NCI-H69 (cell line): ENCODE measurements at regions not wholly inside any gene's neighbourhood (a gene's known extent, or its start where the extent isn't known, plus 50 kb on each side); places are given as distances from the start of the nearest gene placed in this dataset.
"Not testable (repeated sequence)": the region's sequence is repeated elsewhere in the genome, so short reads cannot be mapped to it uniquely, and the experiment has no call there.

Source experiments
- DNase-seq: peaks from one replicate; lab custom pipeline; 2025; lab: John Stamatoyannopoulos, UW

DNA sequence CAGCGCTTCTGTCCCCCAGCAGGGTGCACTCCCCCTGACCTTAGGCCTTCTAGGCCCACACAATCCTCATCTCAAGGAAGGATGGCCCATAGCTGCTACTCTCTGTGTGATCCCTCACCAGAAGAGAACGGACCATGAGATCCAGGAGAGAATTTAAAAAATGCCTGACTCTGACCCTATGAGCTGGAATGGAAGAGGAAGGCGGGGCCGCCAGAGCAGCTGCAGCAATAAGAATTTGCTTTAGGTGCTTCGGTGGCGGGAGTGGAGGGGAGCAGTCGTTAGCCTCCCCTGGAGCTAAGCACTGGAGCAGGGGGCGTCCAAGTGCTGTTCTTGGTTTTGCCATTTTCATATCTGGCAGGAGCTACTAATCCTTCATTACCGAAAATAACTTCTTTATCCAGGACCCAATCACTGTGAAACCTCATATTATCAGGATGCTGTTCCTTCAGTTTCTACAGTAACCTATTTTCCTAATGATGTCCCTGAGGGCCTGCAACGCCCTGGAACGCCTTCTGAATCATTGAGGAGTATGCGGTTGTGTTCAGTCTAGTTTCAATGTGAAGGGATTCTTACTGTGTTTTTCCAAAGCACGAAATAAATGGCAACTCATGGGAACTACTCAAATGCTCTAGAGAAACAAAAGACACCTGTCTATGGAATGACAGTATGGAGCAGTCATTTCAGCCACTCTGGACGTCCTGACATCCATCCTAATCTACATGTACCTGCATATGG lies 105.1 kb upstream of the SIX2 start:
- no peak for DNase-seq

DNA sequence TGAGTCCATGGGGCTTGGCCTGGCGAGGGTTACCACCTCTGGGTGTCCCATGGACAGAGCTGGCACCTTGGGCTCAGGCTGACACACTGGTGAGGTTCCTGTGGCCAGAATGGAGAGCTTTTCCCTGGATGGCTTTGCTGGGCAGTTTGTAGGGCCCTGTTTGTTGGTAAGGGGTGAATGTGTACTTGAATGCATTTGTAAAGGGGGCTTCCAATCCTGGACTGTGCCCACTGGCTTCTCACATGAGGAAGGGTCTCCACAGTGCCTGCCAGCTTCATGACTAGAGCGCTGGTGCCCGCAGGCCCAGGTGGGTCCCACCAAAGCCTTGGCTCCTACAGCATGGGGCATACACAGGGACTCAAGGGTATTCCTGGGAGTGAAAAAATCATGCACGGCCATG lies 103.5 kb upstream of the SIX2 start:
- DNase-seq: no peak

DNA sequence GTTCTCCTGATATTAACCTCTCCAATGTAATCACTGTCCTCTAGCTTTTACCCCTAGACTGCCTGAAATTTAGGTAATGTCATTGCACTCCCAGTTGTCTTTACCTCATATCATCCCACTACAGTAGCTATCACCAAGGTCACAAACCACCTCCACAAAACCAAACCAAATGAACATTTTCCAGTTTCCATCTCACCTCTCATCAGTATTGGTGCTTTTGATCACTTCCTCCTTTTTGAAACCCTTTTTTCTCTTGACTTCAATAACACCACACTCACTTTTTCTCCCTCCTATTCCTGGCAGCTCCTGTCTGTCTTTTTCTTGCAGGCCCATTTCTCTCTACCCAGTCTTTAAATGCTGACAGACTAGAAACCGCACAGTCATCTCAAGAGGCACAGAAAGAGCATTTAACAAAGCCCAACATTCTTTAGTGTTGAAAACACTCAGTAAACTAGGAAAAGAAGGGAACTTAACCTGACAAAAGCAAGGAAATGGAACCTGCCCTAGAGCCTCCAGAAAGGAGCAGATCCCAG lies 95.9 kb upstream of the SIX2 start:
- no peak for DNase-seq

DNA sequence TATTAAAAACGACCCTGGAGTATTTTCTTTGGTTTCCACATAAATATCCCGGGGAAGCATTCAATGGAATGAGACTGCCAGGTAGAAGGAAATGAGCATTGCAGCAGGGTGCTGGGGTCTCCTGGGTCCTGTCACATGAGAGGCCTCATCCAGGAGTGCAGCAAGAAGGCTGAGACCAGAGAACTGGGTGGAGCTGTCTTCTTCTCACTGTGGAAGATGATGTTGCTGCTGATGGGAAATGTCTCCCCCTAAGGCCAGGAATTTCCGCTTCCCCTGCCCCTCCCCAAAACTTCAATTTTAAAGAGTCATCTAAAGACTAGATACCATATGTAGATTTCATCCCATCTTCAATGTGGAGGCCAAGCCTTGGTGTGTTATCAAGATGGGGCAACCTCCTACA lies 95.2 kb upstream of the SIX2 start:
- DNase-seq: no peak

DNA sequence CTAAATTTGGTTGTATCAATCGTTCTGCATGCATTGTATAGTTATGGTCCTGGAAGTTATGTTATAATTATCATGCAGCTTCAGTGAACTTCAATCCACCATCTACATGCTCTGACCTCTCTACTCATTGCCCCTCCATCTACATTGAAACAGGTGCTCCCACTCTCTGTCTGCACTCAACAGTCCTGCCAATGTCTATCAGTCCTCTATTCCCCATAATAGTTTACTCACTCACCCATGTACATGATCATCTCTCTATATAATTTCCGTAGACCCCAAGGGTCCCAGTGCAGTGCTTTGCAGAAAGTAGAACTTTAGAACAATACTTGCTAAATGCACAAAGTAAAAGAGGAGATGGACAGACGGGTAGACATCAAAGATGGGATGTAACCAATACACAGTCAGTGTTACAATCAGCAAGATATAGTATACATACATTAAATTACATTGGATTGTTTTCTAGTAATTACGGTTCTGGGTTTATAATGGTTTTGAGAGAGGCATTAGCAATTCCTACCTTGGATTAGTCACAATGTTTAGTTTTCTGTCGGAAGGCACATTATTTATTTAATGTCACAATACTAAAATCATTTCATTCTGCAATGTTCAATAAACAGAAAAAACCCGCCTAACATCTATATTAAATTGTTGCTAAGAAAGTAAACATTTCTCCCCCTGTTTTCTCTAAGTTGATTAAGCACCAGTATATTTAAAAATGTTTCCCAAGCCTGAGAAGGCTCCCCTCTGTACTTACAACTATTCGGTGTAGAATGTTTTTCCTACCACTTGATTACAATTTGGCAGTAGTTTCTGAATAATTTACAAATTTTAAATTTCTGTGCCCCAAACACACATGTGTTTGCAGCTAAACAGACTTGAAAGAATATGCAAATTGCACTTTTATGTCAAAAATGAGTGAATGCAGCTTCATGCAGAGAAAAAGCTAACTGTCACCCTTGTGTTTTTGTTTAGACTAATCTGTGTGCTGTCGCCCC lies 94.4 kb upstream of the SIX2 start:
- no peak for DNase-seq

DNA sequence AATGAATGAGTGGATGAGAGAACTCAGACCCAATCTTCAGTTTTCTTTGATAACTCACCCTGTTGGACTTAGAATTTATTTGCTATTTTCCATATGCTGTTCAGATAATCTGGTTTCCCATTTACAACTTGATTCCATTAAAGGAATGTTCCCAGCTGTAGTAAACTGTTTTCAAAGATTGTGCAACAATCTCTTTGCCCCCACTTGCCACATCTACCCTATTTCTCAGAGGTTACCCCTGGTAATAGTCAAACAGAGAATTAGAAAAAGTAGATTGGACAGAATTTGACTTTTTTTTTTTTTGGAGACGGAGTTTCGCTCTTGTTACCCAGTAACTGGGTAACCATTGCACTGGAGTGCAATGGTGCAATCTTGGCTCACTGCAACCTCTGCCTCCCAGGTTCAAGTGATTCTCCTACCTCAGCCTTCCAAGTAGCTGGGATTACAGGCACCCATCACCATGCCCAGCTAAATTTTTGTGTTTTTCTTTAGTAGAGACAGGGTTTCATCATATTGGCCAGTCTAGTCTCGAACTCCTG lies 93.4 kb upstream of the SIX2 start:
- no peak for DNase-seq

DNA sequence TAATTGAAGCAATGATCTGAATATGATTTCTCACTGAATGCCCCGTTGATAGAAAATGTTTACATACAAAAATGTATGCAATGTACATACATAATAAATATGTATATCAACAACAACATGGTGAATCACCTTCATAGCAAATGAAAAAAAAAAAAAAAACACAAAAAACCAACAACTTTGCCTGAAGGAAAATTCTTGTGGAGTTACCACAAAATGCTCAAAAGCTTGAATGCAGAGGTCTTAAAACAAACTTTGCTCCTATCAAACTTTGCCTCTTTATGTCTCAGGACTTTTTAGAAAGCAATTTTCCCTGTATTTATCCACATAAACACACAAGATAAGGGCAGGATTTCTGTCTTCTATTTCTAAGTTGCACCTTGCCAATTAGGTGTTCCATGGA lies 92.9 kb upstream of the SIX2 start:
- no peak for DNase-seq

DNA sequence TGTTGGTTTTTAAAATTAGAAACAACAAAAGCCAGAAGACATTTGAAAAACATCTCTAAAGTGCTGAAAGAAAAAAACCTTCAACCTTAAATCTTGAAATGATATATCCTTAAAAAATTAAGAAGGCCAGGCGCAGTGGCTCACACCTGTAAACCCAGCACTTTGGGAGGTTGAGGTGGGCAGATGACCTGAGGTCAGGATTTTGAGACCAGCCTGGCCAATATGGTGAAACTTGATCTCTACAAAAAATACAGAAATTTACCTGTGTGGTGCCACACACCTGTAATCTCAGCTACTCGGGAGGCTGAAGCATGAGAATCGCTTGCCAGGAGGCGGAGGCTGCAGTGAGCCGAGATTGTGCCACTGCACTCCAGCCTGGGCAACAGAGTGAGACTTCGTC lies 87.7 kb upstream of the SIX2 start:
- no peak for DNase-seq

DNA sequence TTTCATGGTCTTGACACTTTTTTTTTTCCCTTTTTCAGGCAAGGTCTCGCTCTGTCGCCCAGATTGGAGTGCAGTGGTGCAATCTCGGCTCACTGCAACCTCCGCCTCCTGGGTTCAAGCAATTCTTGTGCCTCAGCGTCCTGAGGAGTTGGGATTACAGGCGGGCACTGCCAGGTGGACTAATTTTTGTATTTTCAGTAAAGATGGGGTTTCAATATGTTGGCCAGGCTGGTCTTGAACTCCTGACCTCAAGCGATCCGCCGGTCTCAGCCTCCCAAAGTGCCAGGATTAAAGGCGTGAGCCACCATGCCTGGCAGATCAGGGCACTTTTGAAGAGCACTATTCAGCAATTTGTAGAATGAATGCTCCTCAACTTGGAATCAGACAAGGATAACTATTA lies 86.8 kb upstream of the SIX2 start:
- DNase-seq: not testable (repeated sequence)

DNA sequence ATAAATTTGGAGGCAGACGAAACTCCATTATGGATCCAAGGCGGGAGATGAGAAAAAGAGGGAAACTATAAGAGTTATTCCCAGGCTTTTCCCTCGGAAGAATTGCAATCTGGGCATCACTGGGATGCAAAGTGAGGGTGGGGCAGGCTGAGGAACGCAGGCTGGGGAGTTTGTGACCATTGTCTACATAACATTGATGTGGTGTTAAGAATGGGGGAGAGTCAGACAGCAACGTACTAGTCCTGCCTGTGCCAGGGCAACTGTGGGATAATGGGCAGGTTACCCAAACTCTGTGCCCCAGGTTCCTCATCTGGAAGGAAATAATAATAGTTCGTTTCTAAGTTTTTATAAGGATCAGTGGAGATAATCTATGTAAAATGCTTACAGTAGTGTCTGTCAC lies 84.4 kb upstream of the SIX2 start:
- DNase-seq: no peak

DNA sequence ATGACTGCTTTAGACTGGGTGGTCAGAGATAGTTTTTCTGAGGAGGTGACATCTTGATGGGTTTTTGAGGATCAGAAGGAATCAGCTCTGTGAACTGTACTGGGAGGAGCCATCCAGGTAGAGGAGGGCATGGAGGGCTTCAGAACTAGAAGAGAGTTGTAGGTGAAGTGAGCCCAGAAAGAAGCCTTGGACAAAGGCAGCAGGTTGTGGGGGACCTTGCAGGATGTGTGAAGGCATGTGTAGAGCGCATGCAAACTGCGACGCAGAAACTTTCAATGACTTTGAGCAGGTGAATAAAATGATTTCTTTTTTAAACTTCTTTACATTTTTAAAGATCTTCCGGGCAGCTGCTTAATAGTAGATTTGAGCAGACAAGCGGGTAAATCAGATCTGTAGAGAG lies 83.9 kb upstream of the SIX2 start:
- no peak for DNase-seq

DNA sequence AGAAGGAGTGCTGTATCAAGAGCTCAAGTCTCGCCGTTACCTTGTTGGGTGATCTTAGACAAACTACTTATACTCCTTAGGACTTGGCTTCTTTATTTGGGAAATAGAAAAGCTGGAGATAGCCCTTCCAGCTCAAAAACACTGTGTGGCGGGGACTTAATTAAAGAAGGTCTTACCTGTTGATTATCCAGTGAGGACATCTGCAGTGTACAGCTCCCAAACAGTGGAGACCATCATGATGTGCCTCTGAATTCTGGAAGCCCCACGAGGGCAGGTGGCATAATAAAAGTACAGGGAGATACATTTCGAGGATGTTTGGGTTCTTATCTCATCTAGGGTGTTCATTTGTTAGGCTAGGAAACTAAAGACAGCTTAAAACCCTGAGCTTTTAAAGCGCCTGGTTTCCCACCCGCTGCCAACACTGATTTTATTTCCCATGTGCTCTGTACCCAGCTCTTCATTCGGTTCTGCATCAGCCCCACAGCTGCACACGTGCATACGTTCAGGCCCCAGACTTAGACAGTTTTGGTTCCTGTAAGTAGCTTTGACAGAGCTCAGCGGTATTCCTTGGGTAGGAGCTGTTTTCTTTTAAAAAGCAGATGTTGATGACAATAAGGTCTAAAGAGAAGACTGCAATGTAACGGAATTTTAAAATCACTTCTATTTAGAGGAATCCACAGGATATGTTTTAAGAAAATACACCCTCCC lies 80.5 kb upstream of the SIX2 start:
- no peak for DNase-seq

DNA sequence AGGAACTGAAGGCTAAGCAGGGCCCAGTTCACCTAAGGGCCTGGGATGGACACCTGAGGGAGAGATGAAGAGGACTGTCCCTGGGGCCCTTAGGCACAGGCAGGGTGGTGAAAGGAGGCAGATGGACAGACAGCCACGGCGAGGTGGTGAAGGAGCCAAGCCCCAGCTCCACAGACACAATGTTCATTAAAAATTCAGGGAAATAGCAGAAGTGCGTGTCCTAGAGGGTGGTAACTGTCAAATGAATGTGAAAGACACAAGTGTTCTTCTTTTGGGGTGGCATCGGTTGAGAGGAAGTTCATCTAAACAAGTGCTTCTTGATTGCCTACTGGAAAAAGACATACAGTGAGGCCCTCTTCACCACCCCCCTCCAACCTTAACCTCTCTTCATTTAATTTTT lies 76.2 kb upstream of the SIX2 start:
- DNase-seq: no peak

DNA sequence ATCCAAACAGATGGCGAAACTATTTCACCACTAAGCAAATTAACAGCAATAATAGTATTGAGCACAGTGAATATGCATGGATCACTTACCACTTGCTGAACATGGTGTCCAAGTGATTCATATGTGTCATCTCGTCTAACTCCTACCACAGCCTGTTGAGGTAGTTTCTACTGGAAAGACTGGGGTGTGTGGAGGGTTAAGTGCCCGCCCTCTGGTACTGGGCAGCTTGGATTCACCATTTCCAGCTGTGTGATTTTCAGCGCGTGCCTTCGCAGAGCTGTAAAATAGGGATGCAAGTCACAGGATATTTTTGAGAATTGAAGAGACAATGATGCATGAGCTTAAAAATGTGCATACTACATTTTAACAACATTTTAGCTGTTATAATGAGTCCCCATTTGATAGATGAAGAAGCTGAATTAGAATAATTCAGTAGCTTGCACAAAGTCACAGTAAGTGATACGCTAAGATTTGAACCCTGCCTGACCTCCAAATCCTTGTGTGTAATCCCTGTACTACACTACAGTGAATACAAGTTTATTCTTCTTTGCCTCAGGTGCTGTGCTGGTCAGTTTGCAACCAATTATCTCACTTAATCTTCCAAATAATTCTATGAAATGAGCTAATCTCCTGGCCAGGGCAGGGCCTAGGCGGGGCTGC lies 75.2 kb upstream of the SIX2 start:
- DNase-seq: no peak

DNA sequence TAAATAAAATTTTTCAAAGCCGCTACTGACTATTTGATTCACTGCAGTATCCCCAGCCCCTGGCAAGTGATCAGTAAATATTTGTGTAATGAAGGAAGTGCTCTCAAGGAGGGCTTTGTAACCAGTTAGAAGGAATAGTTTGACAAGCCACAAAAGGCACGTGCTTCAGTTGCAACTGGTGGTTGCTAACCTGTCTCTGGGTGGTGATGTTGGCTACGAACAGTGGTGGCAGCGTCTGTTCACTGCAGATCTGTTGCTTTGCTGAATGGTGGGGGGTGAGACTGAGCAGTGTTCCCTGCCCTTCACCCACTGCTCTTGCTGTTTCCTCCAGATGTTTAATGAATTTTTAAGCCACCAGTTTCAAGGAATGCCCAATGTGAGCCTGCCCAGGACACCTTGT lies 73.9 kb upstream of the SIX2 start:
- peak; percentile 31 for DNase-seq

DNA sequence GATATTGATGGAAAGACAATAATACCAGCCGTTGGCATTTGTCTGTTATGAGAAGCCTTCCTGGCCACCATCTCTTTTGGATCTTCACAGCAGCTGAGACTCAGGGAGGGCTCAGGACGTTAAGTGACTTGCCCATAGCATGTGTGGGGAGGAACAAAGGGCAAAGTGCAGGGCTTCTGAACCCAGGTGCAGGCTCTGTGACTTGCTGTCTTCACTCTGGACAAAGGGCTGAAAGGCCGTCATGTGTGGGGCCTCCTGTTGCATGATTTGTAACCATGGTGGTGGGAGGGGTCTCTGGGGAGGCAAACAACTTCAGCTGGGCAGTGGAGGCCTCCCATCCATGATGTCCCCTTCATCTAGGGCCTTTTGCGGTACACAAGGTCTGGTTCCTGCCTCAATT lies 65.5 kb upstream of the SIX2 start:
- DNase-seq: no peak

DNA sequence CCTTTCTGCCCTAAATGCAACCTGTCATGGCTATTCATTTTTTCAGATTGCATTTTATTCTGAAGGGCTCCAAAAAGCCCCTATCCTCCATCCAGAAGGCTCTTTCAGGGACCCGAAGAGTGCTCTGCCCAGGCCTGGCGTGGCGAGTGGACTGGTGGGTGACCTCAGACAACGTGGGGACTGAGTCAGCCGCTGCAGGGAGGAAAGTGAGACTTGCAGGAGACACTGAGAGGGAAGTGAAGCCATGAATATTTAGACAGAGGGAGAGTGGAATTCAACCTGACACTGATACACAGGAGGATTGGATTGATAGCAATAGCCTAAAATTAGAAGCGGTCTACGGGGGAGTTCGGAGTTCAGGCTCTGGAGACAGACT lies 63.6 kb upstream of the SIX2 start:
- no peak for DNase-seq

DNA sequence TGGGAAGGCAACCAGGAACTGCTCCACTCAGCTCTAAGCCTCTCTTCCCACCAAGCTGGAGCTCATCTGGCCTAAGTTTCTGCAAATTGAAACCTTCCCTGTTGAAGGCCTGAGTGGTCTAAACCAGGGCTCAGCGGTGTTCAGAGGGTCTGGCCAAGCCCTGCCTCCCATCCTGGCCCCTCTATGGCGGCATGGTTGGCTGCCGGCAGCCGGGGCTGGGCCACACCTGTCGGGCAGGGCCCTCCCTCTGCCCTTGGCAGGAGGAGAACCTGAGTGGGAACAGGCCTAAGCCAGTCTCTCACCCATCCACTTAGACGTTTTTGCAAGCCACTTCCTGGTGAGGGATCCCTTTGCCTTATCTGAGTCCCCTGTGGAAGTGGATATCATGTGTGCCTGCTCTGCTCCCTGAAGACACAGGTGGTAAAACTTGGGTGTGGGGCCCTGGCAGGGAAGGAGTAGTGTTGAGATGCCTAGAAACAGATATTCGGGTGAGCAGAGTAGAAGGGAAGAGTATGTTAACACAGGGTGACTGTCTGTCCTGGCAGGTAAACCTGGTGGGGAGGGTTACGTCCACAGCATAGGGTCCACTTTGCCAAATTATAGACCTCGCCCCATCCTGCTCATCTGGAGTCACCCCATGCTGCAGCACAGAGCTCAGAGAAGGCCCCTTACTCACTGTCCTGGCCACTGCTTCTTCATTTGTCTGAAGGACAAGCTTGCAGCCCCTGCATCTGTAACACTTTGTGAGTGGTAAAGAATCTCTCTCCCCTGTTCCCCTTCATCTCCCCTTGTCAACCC lies 63.0 kb upstream of the SIX2 start:
- no peak for DNase-seq

DNA sequence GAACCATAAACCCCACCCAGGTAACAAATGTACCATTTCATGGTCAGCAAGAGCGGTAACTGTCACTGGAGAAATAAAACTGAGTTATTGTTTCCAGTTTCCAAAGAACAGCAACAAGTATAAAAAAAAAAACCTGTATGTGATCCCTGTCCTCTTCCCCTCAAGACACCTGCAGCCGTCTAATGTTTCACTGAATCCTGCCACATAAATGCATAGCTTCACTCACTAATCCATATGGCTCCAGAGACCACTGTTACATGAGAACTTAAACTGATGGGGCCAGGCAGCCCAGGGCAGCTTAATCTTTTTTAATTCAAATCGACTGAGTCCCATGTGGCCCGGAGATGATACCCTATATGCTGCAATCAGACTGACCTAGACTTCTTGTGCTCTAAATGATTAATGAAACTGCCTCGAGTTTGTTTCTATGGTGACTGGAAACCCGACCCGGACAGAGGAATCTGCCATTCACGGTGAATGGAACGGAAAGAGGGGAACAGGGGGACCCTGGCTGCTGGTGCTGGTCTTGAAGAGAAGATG lies 60.9 kb upstream of the SIX2 start:
- DNase-seq: peak; percentile 47

DNA sequence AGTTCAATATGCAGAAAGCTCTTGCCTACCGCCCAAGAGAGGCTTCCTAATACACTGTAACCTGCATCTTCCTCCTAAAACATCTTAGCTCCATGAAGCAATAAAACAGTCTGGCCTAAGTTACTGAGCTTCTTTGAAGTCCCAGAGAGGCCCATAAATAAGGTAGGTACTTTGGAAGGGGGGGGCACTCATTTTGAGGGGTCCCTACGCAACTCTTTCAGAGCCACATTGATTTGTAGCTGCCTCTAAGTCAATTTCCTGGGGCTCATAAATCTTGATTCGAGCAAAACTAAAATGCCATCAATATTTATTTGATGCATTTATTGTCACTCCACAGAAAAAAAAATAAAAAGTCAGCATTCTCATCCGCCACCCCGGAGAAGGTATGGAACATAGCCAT lies 60.4 kb upstream of the SIX2 start:
- DNase-seq: no peak
